D721Med (cell line): ENCODE measurements at regions not wholly inside any gene's neighbourhood (a gene's known extent, or its start where the extent isn't known, plus 50 kb on each side); places are given as distances from the start of the nearest gene placed in this dataset.

Source experiments
- DNase-seq: peaks from one replicate; pipeline ENCODE4 v3.0.0; 2011; ENCODE audit warnings: low spot score; ENCODE audit not compliant: insufficient read length
- FAIRE-seq: peaks from 2 replicates; lab custom pipeline; 2011; peaks lifted over from hg19 to GRCh38; lab: Jason Lieb, UNC
- CTCF ChIP-seq: IDR thresholded peaks from 2 replicates; pipeline ENCODE4 v1.5.1; 2012; ENCODE audit warnings: mild to moderate bottlenecking, control low read depth; ENCODE audit not compliant: insufficient read depth; ENCODE audit errors: missing control alignments

- DNase-seq (no peak), FAIRE-seq (no peak)
- TF ChIP-seq CTCF, result no peak
Measured at GRCh38 chr1:218836264-218836663, 337.4 kb upstream of the LYPLAL1 start.

GRCh38 chr1:218837051-218837450 is 336.6 kb upstream of the LYPLAL1 start:
- DNase-seq, result no peak

GRCh38 chr1:218845589-218845988 is 328.1 kb upstream of the LYPLAL1 start:
- no peak for FAIRE-seq
- no peak for TF ChIP-seq CTCF
- DNase-seq, result no peak

More at GRCh38 chr1:218837051-218837450, 336.6 kb upstream of the LYPLAL1 start:
- FAIRE-seq, result no peak
- no peak for TF ChIP-seq CTCF

GRCh38 chr1:218846181-218846580 is 327.5 kb upstream of the LYPLAL1 start:
- FAIRE-seq (no peak), DNase-seq (no peak)
- no peak for TF ChIP-seq CTCF

- no peak for TF ChIP-seq CTCF
- FAIRE-seq, result no peak
- DNase-seq, result no peak
Measured at GRCh38 chr1:218847089-218847768, 326.4 kb upstream of the LYPLAL1 start.

- FAIRE-seq (peak; percentile 60), DNase-seq (no peak)
- no peak for TF ChIP-seq CTCF
Measured at GRCh38 chr1:218848009-218848408, 325.7 kb upstream of the LYPLAL1 start.

- DNase-seq (no peak), FAIRE-seq (peak; percentile 84)
- no peak for TF ChIP-seq CTCF
Measured at GRCh38 chr1:218850367-218850766, 323.3 kb upstream of the LYPLAL1 start.
